BJ (cell line): ENCODE measurements at regions not wholly inside any gene's neighbourhood (a gene's known extent, or its start where the extent isn't known, plus 50 kb on each side); places are given as distances from the start of the nearest gene placed in this dataset.

Experiments
- CTCF ChIA-PET: fragments of 350-600 bp; formaldehyde crosslinking; extraction: SDS; loops from one replicate; lab custom pipeline; 2021; ENCODE audit warnings: antibody characterized with exemption, inconsistent platforms; lab: Yijun Ruan, JAX
- POLR2A ChIA-PET: fragments of 300-600 bp; sonication (Branson Sonifier 250); formaldehyde crosslinking; extraction: SDS; loops from one replicate; lab custom pipeline; 2021; ENCODE audit warnings: antibody characterized with exemption; lab: Charles Lee
- DNase-seq: peaks from one replicate; pipeline ENCODE4 v3.0.0-alpha.2; 2011; ENCODE audit warnings: low read depth
- H3K27me3 ChIP-seq: 2 replicates; pipeline ENCODE4 v1.6.0; 2011; ENCODE audit warnings: low read length; ENCODE audit not compliant: control insufficient read depth, insufficient read depth
- H3K36me3 ChIP-seq: 2 replicates; pipeline ENCODE4 v1.5.1; 2011; ENCODE audit warnings: low read length; ENCODE audit not compliant: control insufficient read depth, insufficient read depth
- H3K4me3 ChIP-seq: 2 replicates; pipeline ENCODE4 v1.5.1; 2011; ENCODE audit warnings: low read depth, mild to moderate bottlenecking, control low read depth, low read length
- TF ChIP-seq, protein P1 (sequence below): IDR thresholded peaks from 2 replicates; pipeline ENCODE4 v1.5.1; 2011; ENCODE audit warnings: low read depth, mild to moderate bottlenecking, control low read depth, inconsistent platforms, low read length, moderate library complexity; ENCODE audit not compliant: insufficient read depth

DNA sequence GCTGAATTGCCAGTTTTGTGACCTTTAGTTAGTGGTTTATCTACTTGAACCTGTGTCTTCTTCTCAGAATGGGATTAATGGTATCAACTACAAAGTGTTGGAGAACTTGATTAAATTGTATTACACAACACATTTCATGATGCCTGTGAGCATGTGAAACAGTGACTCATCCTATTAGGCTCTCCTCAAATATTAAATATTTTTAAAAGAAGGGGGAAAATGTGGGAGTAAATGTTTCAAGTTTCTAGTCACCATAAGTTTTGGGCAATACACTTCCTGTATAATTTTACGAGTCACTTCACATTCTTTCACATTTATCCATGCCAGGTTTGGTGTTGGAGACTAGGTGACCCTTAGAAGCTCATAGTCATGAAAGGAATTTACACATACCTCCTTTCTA is 147.0 kb downstream of the HS3ST1 start:
- TF ChIP-seq, protein P1, sequence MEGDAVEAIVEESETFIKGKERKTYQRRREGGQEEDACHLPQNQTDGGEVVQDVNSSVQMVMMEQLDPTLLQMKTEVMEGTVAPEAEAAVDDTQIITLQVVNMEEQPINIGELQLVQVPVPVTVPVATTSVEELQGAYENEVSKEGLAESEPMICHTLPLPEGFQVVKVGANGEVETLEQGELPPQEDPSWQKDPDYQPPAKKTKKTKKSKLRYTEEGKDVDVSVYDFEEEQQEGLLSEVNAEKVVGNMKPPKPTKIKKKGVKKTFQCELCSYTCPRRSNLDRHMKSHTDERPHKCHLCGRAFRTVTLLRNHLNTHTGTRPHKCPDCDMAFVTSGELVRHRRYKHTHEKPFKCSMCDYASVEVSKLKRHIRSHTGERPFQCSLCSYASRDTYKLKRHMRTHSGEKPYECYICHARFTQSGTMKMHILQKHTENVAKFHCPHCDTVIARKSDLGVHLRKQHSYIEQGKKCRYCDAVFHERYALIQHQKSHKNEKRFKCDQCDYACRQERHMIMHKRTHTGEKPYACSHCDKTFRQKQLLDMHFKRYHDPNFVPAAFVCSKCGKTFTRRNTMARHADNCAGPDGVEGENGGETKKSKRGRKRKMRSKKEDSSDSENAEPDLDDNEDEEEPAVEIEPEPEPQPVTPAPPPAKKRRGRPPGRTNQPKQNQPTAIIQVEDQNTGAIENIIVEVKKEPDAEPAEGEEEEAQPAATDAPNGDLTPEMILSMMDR, result no peak
- Histone ChIP-seq H3K27me3 (no peaks in the 10 kb centered on the region), H3K4me3 (no peak overlapping the region), H3K36me3 (no peaks in the 10 kb centered on the region)
- no peak for DNase-seq
- POLR2A ChIA-PET, result no interaction called here
- CTCF ChIA-PET, result no interaction called here

DNA sequence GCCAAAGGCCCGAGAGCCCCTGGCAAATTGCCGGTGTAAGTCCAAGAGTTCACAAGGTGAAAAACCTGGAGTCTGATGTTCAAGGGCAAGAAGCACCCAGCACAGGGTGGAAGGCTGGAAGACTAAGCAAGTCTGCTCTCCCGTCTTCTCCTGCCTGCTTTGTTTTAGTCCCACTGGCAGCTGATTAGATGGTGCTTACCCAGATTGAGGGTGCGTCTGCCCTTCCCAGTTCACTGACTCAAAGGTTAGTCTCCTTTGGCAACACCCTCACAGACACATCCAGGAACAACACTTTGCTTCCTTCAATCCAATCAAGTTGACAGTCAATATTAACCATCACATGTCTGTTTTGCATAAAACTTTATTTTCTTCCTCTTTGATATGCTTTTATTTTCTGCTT is 157.4 kb downstream of the HS3ST1 start:
- POLR2A ChIA-PET, result no interaction called here
- no peaks in the 10 kb centered on the region for H3K27me3 ChIP-seq
- CTCF ChIA-PET, result no interaction called here
- TF ChIP-seq, protein P1, result no peak
- no peak overlapping the region for H3K4me3 ChIP-seq
- DNase-seq, result no peak
- H3K36me3 ChIP-seq, result no peaks in the 10 kb centered on the region

DNA sequence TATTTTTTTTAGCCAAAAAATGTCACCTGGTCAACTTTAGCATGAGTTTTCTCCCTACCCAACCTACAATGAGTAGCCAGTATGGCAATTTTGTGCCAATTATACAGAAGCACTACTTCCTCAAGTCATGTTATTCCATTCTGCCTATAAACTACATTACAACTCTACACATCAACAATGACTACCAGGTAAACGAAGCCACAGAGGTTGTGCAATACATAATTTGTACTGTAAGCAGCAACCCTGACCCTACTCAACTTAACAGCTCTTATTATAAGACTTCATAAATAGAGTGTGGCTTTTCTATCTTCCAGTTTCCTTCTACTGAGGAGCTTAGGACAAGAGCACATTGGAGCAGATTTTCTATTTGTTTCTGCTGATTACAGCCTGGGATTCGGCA is 160.5 kb downstream of the HS3ST1 start:
- H3K4me3 ChIP-seq, result no peak overlapping the region
- H3K36me3 ChIP-seq, result no peaks in the 10 kb centered on the region
- TF ChIP-seq, protein P1, result no peak
- CTCF ChIA-PET, result no interaction called here
- POLR2A ChIA-PET, result no interaction called here
- DNase-seq, result no peak
- no peaks in the 10 kb centered on the region for H3K27me3 ChIP-seq

DNA sequence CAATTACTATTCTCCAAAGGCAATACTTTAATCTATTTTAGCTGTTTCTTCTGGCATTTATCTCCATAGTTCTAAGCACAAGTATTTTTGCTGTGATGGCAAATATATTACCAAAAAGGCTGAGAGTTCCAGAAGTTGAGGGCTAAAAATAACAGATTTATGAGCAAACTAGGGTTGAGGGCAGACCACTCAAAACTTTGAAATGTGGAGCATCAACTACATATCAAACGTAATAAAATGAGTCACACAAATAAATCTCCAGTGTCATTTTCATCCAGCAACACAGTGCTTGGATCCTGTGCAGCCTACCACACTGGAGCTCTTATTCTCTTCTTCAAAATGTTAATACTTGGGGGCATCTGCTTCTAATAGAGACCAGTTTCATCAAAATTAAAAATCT is 163.9 kb downstream of the HS3ST1 start:
- no peak for DNase-seq
- no peak overlapping the region for H3K4me3 ChIP-seq
- POLR2A ChIA-PET, result no interaction called here
- no peaks in the 10 kb centered on the region for H3K36me3 ChIP-seq
- CTCF ChIA-PET, result no interaction called here
- TF ChIP-seq, protein P1, result no peak
- no peaks in the 10 kb centered on the region for H3K27me3 ChIP-seq

DNA sequence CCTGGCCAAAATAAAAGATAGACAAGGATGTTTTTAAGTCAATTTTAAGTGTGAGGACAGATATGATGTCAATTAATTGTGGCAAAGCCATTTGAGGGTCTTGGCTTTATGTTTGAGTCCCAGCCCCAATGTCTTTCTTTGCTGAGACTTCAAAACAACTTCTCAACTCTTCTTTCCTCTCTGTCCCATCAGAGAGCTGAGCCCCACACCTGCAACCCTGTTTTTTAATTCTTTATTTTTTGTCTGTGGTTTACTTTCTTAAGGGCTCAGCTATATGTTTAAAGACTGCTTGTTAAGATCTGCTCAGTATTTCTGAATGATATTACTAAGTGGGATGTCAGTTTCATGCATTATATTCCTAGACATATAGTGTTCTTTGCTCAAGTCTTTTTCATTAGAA is 164.3 kb downstream of the HS3ST1 start:
- no peak for DNase-seq
- TF ChIP-seq, protein P1, result no peak
- no peaks in the 10 kb centered on the region for H3K27me3 ChIP-seq
- no peak overlapping the region for H3K4me3 ChIP-seq
- CTCF ChIA-PET, result no interaction called here
- no peaks in the 10 kb centered on the region for H3K36me3 ChIP-seq
- POLR2A ChIA-PET, result no interaction called here
